Epithelial cell of esophagus (primary cell): ENCODE measurements at regions not wholly inside any gene's neighbourhood (a gene's known extent, or its start where the extent isn't known, plus 50 kb on each side); places are given as distances from the start of the nearest gene placed in this dataset.

Experiments used
- DNase-seq: peaks from one replicate; pipeline ENCODE4 v3.0.0; 2010; ENCODE audit warnings: low read depth
- H3K4me3 ChIP-seq: 2 replicates; pipeline ENCODE4 v1.5.1; 2011; ENCODE audit warnings: mild to moderate bottlenecking, low read length, control low read depth
- CTCF ChIP-seq: IDR thresholded peaks from 2 replicates; pipeline ENCODE4 v1.5.1; 2011; ENCODE audit warnings: low read depth, mild to moderate bottlenecking, low read length, control low read depth, inconsistent platforms; ENCODE audit not compliant: insufficient read depth; ENCODE audit errors: missing control alignments

DNA sequence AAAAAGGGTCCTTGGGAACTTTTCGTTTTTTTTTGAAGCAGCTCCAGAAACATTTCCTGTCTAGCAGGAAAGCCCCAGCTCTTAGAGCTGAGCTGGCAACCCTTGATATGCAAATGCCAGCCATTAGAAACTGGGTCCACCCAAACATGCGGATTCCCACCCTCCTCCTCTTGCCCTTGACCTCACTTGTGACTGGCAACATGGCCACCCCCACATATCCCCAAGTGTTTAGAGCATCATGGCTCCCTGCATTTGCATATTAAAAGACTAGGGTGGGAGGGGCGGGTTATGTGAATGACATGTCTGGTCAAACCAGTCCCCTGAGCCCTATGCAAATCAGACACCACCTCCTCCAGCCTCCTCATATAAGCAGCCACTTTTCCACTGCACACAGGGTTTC, 671.1 kb downstream of the FAT4 start:
- H3K4me3 ChIP-seq, result no peak overlapping the region
- no peak for TF ChIP-seq CTCF

DNA sequence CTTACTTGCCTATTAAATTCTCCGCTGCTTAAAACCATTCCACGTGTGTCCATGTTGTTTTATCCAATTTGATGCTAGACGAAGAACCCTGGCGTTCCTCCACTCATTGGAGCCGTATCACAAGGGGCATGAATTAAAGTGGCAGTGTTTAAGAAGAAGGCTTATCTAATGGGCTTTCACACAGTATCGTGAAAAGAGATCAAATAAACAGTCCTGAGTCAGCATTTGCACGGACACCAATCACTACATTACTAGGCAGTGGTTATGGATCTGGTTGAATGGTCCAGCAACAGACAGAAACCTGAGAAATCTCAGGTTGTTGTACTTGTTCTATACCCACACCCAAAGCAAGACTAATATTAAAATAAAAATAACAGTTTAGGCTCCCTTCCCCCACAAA, 671.6 kb downstream of the FAT4 start:
- DNase-seq, result no peak
- no peak for TF ChIP-seq CTCF
- no peak overlapping the region for H3K4me3 ChIP-seq

More for the DNA sequence above, 671.1 kb downstream of the FAT4 start:
- peak; percentile 10 for DNase-seq

DNA sequence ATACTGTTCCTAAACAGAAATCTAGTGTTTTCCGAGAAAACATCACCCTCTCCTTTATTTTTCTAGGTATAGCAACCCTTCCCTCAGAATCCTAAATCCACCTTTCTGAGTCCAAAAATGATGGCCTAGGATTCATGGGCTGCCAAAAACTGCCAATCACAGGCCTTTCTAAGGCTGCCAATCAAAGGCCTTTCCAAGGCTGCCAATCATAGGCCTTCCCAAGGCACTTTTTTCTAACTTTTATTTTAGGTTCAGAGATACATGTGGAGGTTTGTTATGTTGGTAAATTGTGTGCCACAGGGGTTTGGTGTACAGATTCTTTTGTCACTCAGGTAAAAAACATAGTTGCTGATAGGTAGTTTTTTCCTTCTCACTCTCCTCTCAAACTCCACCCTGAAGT, 673.7 kb downstream of the FAT4 start:
- H3K4me3 ChIP-seq, result no peak overlapping the region
- TF ChIP-seq CTCF, result no peak
- no peak for DNase-seq

GRCh38 chr4:125991398-125991797, 676.6 kb downstream of the FAT4 start:
- no peak for DNase-seq
- no peak for TF ChIP-seq CTCF
- H3K4me3 ChIP-seq, result no peak overlapping the region

GRCh38 chr4:125992891-125993290, 678.1 kb downstream of the FAT4 start:
- DNase-seq, result peak; percentile 31
- TF ChIP-seq CTCF, result no peak
- no peak overlapping the region for H3K4me3 ChIP-seq

DNA sequence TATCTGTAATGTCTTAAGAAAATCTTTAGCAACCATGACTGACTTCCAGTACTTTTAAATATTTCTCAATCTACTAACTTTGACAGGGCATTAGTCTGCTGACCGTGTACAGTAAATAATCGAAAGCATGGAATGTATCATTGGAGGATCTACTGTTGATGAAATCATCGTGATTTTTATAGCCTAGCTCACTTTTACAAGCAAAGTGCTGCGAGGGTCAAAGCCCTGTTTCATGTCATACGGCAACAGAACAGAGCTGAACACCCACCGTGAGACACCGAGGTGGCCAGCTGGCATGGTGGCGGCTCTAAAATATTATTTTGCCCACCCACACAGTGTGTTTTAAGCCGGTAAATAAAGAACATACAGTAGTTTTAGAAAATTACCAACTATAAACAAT, 679.3 kb downstream of the FAT4 start:
- no peak for TF ChIP-seq CTCF
- no peak overlapping the region for H3K4me3 ChIP-seq

DNA sequence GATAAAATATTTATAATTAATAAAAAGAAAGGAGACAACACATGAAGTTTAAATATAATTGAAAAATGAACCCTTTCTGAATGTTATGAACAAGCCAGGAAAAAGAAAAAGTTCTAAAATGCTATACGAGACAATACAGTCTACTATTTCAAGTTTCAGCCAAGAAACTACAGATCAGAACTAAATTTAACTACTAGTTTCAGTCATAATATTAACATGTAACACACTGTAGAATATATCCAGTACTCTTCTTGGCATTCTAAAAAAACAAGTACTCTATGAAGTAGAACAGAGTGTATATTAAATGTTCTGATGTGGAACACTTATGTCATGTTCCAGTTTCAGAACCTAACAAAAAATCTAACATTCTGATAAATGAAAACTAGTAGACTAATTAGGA, 679.7 kb downstream of the FAT4 start:
- no peak overlapping the region for H3K4me3 ChIP-seq
- no peak for TF ChIP-seq CTCF
- DNase-seq, result no peak

More for the DNA sequence above, 679.3 kb downstream of the FAT4 start:
- DNase-seq, result no peak
